ENCODE measurements at regions not wholly inside any gene's neighbourhood (a gene's known extent, or its start where the extent isn't known, plus 50 kb on each side); places are given as distances from the start of the nearest gene placed in this dataset.

GRCh38 chr7:26535483-26536007 lies 243.9 kb downstream of the SNX10 start:
- no TSS peak for BruUV-seq (replicated peaks)
- CTCF ChIA-PET (ENCODE audit: low intra/inter-chr PET ratio): no interaction called here
- no peaks in the 10 kb centered on the region for H3K79me2 ChIP-seq (ENCODE audit: control insufficient read depth, insufficient read depth, low read length)
- POLR2A ChIA-PET: interaction anchor here (0.7 to 3.0 kb wide), 5 partner anchors 8 to 336 kb away, joined by 3 to 8 read pairs (median 3); no protein-coding TSS in a partner anchor
- no peaks in the 10 kb centered on the region for H3K4me1 ChIP-seq (replicated peaks in 1 of 2; ENCODE audit: control insufficient read depth in 2 of 2, insufficient read depth in 2 of 2, low read length in 2 of 2)
- WGBS (ENCODE audit: insufficient coverage, low coverage, missing lambda C conversion rate): 0% methylated on average over 3 of the region's 3 CpGs
- FAIRE-seq (no peak), DNase-seq (ENCODE audit: extremely low read depth in 1 of 4, low spot score in 3 of 4) (no peak), ATAC-seq (no peak)
- H3K4me3 ChIP-seq: no peak overlapping the region
- H3K36me3 ChIP-seq (ENCODE audit: control insufficient read depth, insufficient read depth, low read length): no peaks in the 10 kb centered on the region
- no peaks in the 10 kb centered on the region for H3K9me3 ChIP-seq (replicated peaks; ENCODE audit: control insufficient read depth, insufficient read depth, low read depth, low read length)
- in situ Hi-C loops (cut with MboI): no loop called here
- H3K9ac ChIP-seq (ENCODE audit: insufficient read depth in 1 of 2, low read depth in 2 of 2, low read length in 2 of 2): no peak overlapping the region
- no peak overlapping the region for H3K27ac ChIP-seq (ENCODE audit: extremely low read depth, low read depth, low read length)
- no peaks in the 10 kb centered on the region for H3K9me1 ChIP-seq (ENCODE audit: control insufficient read depth, insufficient read depth, low read length)
- TF ChIP-seq PHB2 (IDR thresholded peaks at IDR 0.05; ENCODE audit: low read depth) (no peak), CBX8 (IDR thresholded peaks at IDR 0.05; ENCODE audit: borderline replicate concordance, extremely low read depth, low read depth, low read length, poor library complexity, severe bottlenecking) (peak; percentile 32)
- intact Hi-C loops (cut with micrococcal nuclease): no loop called here
- no peak overlapping the region for H3K4me2 ChIP-seq (ENCODE audit: insufficient read depth, low read length)
- no peaks in the 10 kb centered on the region for H4K20me1 ChIP-seq (replicated peaks; ENCODE audit: control insufficient read depth, insufficient read depth, low read length)
- H3K27me3 ChIP-seq (ENCODE audit: control insufficient read depth in 2 of 2, insufficient read depth in 2 of 2, low read length in 2 of 2): peaks cover 32 to 40% of the 10 kb centered on the region in 2 experiments
- H2AFZ ChIP-seq (ENCODE audit: low read depth, low read length): no peak overlapping the region

DNA sequence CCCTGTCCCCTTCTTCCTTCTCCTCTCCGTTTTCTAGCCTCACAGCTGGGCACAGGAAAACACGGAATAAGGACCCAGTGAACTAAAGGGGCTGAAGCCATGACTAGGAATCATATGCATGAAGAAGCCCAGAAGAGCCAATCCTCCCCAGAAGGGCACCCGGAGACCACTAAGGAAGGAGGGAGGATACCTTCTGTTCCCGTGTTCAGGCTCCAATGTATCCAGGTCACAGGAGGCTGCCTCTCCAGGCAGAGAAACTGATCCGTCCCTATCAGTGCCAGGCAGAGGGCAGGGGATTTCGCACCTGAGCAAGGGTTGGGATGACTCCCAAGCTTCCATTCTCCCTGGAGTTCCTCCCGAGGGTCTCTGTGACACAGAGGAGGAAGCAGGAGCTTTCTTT lies 246.6 kb downstream of the SNX10 start:
- DNase-seq (ENCODE audit: extremely low read depth in 1 of 4, low spot score in 3 of 4) (no peak), ATAC-seq (no peak), FAIRE-seq (no peak)
- WGBS (ENCODE audit: insufficient coverage, low coverage, missing lambda C conversion rate): 0% methylated on average over 7 of the region's 7 CpGs
- Histone ChIP-seq H2AFZ (ENCODE audit: low read depth, low read length) (no peak overlapping the region), H3K27me3 (ENCODE audit: control insufficient read depth in 2 of 2, insufficient read depth in 2 of 2, low read length in 2 of 2) (peaks cover 41 to 62% of the 10 kb centered on the region in 2 experiments), H4K20me1 (replicated peaks; ENCODE audit: control insufficient read depth, insufficient read depth, low read length) (no peaks in the 10 kb centered on the region), H3K9me3 (replicated peaks; ENCODE audit: control insufficient read depth, insufficient read depth, low read depth, low read length) (no peaks in the 10 kb centered on the region), H3K79me2 (ENCODE audit: control insufficient read depth, insufficient read depth, low read length) (no peaks in the 10 kb centered on the region), H3K36me3 (ENCODE audit: control insufficient read depth, insufficient read depth, low read length) (no peaks in the 10 kb centered on the region), H3K9me1 (ENCODE audit: control insufficient read depth, insufficient read depth, low read length) (no peaks in the 10 kb centered on the region), H3K9ac (ENCODE audit: insufficient read depth in 1 of 2, low read depth in 2 of 2, low read length in 2 of 2) (no peak overlapping the region), H3K4me2 (ENCODE audit: insufficient read depth, low read length) (no peak overlapping the region), H3K27ac (ENCODE audit: extremely low read depth, low read depth, low read length) (no peak overlapping the region), H3K4me1 (replicated peaks in 1 of 2; ENCODE audit: control insufficient read depth in 2 of 2, insufficient read depth in 2 of 2, low read length in 2 of 2) (no peaks in the 10 kb centered on the region), H3K4me3 (no peak overlapping the region)
- POLR2A ChIA-PET: no interaction called here
- intact Hi-C loops (cut with micrococcal nuclease) (no loop called here), in situ Hi-C loops (cut with MboI) (no loop called here)
- BruUV-seq (replicated peaks): no TSS peak
- CTCF ChIA-PET (ENCODE audit: low intra/inter-chr PET ratio): no interaction called here
- TF ChIP-seq ZHX1 (conservative IDR thresholded peaks at IDR 0.05; ENCODE audit: low read length) (no peak), ZNF785 (CRISPR knock-in tag; IDR thresholded peaks at IDR 0.05) (no peak), TAF7 (tag; IDR thresholded peaks at IDR 0.05) (no peak), CHAMP1 (IDR thresholded peaks at IDR 0.05) (no peak), ZNF165 (CRISPR knock-in tag; IDR thresholded peaks at IDR 0.05; ENCODE audit: borderline replicate concordance) (no peak), GATA2 (CRISPR knock-in tag; IDR thresholded peaks at IDR 0.05) (no peak), MAFK (IDR thresholded peaks at IDR 0.05; ENCODE audit: low read length) (no peak)
- TF ChIP-seq, protein P1, sequence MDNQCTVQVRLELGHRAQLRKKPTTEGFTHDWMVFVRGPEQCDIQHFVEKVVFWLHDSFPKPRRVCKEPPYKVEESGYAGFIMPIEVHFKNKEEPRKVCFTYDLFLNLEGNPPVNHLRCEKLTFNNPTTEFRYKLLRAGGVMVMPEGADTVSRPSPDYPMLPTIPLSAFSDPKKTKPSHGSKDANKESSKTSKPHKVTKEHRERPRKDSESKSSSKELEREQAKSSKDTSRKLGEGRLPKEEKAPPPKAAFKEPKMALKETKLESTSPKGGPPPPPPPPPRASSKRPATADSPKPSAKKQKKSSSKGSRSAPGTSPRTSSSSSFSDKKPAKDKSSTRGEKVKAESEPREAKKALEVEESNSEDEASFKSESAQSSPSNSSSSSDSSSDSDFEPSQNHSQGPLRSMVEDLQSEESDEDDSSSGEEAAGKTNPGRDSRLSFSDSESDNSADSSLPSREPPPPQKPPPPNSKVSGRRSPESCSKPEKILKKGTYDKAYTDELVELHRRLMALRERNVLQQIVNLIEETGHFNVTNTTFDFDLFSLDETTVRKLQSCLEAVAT (IDR thresholded peaks at IDR 0.05): no peak

Data from K562 (cell line).